ENCODE measurements at regions not wholly inside any gene's neighbourhood (a gene's known extent, or its start where the extent isn't known, plus 50 kb on each side); places are given as distances from the start of the nearest gene placed in this dataset.

GRCh38 chr2:83674050-83674449 lies 785.0 kb downstream of the SUCLG1 start:
- TF ChIP-seq, protein P1, sequence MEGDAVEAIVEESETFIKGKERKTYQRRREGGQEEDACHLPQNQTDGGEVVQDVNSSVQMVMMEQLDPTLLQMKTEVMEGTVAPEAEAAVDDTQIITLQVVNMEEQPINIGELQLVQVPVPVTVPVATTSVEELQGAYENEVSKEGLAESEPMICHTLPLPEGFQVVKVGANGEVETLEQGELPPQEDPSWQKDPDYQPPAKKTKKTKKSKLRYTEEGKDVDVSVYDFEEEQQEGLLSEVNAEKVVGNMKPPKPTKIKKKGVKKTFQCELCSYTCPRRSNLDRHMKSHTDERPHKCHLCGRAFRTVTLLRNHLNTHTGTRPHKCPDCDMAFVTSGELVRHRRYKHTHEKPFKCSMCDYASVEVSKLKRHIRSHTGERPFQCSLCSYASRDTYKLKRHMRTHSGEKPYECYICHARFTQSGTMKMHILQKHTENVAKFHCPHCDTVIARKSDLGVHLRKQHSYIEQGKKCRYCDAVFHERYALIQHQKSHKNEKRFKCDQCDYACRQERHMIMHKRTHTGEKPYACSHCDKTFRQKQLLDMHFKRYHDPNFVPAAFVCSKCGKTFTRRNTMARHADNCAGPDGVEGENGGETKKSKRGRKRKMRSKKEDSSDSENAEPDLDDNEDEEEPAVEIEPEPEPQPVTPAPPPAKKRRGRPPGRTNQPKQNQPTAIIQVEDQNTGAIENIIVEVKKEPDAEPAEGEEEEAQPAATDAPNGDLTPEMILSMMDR (IDR thresholded peaks at IDR 0.05) = no peak
- no peak for TF ChIP-seq POLR2A (IDR thresholded peaks at IDR 0.05)

Data from ovary (tissue), 3 donors.